ENCODE measurements at regions not wholly inside any gene's neighbourhood (a gene's known extent, or its start where the extent isn't known, plus 50 kb on each side); places are given as distances from the start of the nearest gene placed in this dataset.
"Not testable (repeated sequence)": the region's sequence is repeated elsewhere in the genome, so short reads cannot be mapped to it uniquely, and the experiment has no call there.

DNA sequence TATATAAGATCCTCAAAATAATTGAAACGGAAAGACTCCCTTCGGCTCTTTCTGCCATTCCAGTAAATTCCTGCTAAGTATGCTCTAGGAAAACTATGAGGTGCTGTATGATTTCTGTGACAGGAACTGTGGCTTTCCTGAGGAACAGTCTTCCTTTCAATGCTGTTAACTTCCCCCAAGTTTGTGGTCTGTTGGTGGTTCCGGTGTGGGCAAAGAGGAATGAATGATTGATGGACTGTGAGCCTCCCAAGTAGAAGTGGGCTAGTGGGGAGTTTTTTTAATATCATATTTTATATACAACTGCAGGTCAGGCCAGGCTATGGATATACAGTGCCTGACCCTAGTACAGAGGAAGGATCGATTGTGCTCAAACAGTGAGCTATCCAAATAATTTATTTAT is 560.7 kb upstream of the RBFOX1 start:
- no peaks in the 10 kb centered on the region for H3K4me1 ChIP-seq (ENCODE audit: control insufficient read depth in 3 of 3, insufficient read depth in 3 of 3, low read length in 3 of 3)
- H3K9me3 ChIP-seq (ENCODE audit: control insufficient read depth in 3 of 3, low read length in 3 of 3): no peaks in the 10 kb centered on the region
- H3K27ac ChIP-seq (ENCODE audit: low read depth, low read length): no peak overlapping the region
- H3K4me3 ChIP-seq (ENCODE audit: low read length in 3 of 3): no peak overlapping the region
- no peaks in the 10 kb centered on the region for H3K36me3 ChIP-seq (ENCODE audit: control insufficient read depth in 3 of 3, insufficient read depth in 3 of 3, low read length in 3 of 3)
- no peak overlapping the region for H3K9ac ChIP-seq (ENCODE audit: low read depth in 1 of 3, low read length in 3 of 3)
- H3K27me3 ChIP-seq (ENCODE audit: control insufficient read depth in 3 of 3, insufficient read depth in 3 of 3, low read length in 3 of 3): no peaks in the 10 kb centered on the region

- H3K4me1 ChIP-seq (ENCODE audit: control insufficient read depth in 3 of 3, insufficient read depth in 3 of 3, low read length in 3 of 3): no peaks in the 10 kb centered on the region
- no peaks in the 10 kb centered on the region for H3K36me3 ChIP-seq (ENCODE audit: control insufficient read depth in 3 of 3, insufficient read depth in 3 of 3, low read length in 3 of 3)
- H3K9ac ChIP-seq (ENCODE audit: low read depth in 1 of 3, low read length in 3 of 3): no peak overlapping the region
- no peak overlapping the region for H3K27ac ChIP-seq (ENCODE audit: low read depth, low read length)
- no peaks in the 10 kb centered on the region for H3K9me3 ChIP-seq (ENCODE audit: control insufficient read depth in 3 of 3, low read length in 3 of 3)
- H3K27me3 ChIP-seq (ENCODE audit: control insufficient read depth in 3 of 3, insufficient read depth in 3 of 3, low read length in 3 of 3): no peaks in the 10 kb centered on the region
- H3K4me3 ChIP-seq (ENCODE audit: low read length in 3 of 3): no peak overlapping the region
Measured at GRCh38 chr16:6753553-6753952, 579.1 kb upstream of the RBFOX1 start.

GRCh38 chr16:6751191-6751590 is 581.5 kb upstream of the RBFOX1 start:
- no peak overlapping the region for H3K9ac ChIP-seq (ENCODE audit: low read depth in 1 of 3, low read length in 3 of 3)
- no peaks in the 10 kb centered on the region for H3K4me1 ChIP-seq (ENCODE audit: control insufficient read depth in 3 of 3, insufficient read depth in 3 of 3, low read length in 3 of 3)
- H3K4me3 ChIP-seq (ENCODE audit: low read length in 3 of 3): no peak overlapping the region
- H3K36me3 ChIP-seq (ENCODE audit: control insufficient read depth in 3 of 3, insufficient read depth in 3 of 3, low read length in 3 of 3): no peaks in the 10 kb centered on the region
- H3K27me3 ChIP-seq (ENCODE audit: control insufficient read depth in 3 of 3, insufficient read depth in 3 of 3, low read length in 3 of 3): no peaks in the 10 kb centered on the region
- H3K27ac ChIP-seq (ENCODE audit: low read depth, low read length): no peak overlapping the region
- no peaks in the 10 kb centered on the region for H3K9me3 ChIP-seq (ENCODE audit: control insufficient read depth in 3 of 3, low read length in 3 of 3)

DNA sequence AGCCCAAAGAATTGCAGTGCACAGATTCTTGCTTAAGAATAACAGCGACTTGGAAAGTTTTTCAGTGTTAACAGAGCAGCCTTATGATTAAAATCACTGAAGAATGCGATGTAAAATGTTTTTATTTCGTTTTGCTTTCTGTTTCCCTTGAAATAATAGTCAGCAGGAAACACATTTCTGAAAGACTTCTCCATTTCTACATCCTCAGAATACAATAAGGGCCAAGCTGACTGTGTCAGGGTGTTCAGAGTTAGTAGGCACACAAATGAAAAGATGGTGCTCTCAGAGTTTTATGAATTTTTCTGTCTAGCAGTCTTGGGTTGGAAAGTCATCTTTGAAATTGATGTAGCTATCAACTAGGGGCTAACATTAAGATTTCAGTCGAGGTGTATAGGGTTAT is 582.9 kb upstream of the RBFOX1 start:
- Histone ChIP-seq H3K9ac (ENCODE audit: low read depth in 1 of 3, low read length in 3 of 3) (no peak overlapping the region), H3K4me1 (ENCODE audit: control insufficient read depth in 3 of 3, insufficient read depth in 3 of 3, low read length in 3 of 3) (no peaks in the 10 kb centered on the region), H3K4me3 (ENCODE audit: low read length in 3 of 3) (no peak overlapping the region), H3K9me3 (ENCODE audit: control insufficient read depth in 3 of 3, low read length in 3 of 3) (no peaks in the 10 kb centered on the region), H3K36me3 (ENCODE audit: control insufficient read depth in 3 of 3, insufficient read depth in 3 of 3, low read length in 3 of 3) (no peaks in the 10 kb centered on the region), H3K27me3 (ENCODE audit: control insufficient read depth in 3 of 3, insufficient read depth in 3 of 3, low read length in 3 of 3) (no peaks in the 10 kb centered on the region), H3K27ac (ENCODE audit: low read depth, low read length) (no peak overlapping the region)

- H3K27ac ChIP-seq (ENCODE audit: low read depth, low read length): not testable (repeated sequence)
Measured at GRCh38 chr16:6736302-6736701, 596.3 kb upstream of the RBFOX1 start.

DNA sequence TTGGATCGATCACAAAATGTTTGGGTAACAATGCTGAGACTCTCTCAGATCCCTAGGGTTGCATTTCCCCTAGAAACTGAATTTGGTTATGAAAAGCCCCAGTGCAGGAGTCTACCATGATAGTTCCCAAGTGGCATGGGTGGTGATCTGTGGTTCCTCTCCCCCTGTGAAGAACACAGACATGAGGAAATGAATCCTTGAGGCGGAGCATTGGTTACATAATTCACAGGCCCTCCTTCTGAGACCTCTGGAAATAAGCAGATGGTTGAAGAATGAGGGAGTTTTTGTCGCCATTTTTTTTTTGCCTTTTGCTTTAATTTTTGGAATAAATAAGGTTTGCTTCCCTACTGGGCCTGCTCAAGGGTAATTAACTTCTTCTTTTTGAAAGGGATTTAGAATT is 597.0 kb upstream of the RBFOX1 start:
- H3K9ac ChIP-seq (ENCODE audit: low read depth in 1 of 3, low read length in 3 of 3): no peak overlapping the region
- no peak overlapping the region for H3K27ac ChIP-seq (ENCODE audit: low read depth, low read length)
- no peaks in the 10 kb centered on the region for H3K36me3 ChIP-seq (ENCODE audit: control insufficient read depth in 3 of 3, insufficient read depth in 3 of 3, low read length in 3 of 3)
- H3K4me3 ChIP-seq (ENCODE audit: low read length in 3 of 3): no peak overlapping the region
- peaks cover 0 to 6% (median 0%) of the 10 kb centered on the region in 3 donors for H3K9me3 ChIP-seq (ENCODE audit: control insufficient read depth in 3 of 3, low read length in 3 of 3)
- no peaks in the 10 kb centered on the region for H3K27me3 ChIP-seq (ENCODE audit: control insufficient read depth in 3 of 3, insufficient read depth in 3 of 3, low read length in 3 of 3)
- no peaks in the 10 kb centered on the region for H3K4me1 ChIP-seq (ENCODE audit: control insufficient read depth in 3 of 3, insufficient read depth in 3 of 3, low read length in 3 of 3)

More at GRCh38 chr16:6736302-6736701, 596.3 kb upstream of the RBFOX1 start:
- H3K9ac ChIP-seq (ENCODE audit: low read depth in 1 of 3, low read length in 3 of 3); H3K27me3 ChIP-seq (ENCODE audit: control insufficient read depth in 3 of 3, insufficient read depth in 3 of 3, low read length in 3 of 3); H3K4me3 ChIP-seq (ENCODE audit: low read length in 3 of 3); H3K4me1 ChIP-seq (ENCODE audit: control insufficient read depth in 3 of 3, insufficient read depth in 3 of 3, low read length in 3 of 3); H3K36me3 ChIP-seq (ENCODE audit: control insufficient read depth in 3 of 3, insufficient read depth in 3 of 3, low read length in 3 of 3); H3K9me3 ChIP-seq (ENCODE audit: control insufficient read depth in 3 of 3, low read length in 3 of 3): not testable (repeated sequence)

DNA sequence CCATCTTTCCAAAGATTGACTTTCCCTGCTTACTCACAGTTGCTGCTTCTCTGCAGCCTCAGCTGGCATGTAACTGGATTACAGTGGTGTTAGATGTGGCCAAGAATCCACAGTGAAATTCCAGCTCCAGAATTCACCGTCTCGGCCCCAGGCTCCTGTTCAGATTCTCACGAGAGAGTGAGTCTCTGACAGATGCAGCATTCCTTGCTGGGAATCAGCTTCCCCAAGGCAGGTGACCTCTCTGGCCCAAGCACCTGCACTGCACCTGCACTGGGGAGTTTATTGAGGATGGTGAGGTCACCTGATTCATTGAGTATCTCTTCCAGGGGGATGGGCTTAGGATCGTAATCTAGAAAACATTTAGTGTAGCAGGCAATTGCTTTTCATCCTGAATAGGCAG is 600.5 kb upstream of the RBFOX1 start:
- no peaks in the 10 kb centered on the region for H3K36me3 ChIP-seq (ENCODE audit: control insufficient read depth in 3 of 3, insufficient read depth in 3 of 3, low read length in 3 of 3)
- no peaks in the 10 kb centered on the region for H3K4me1 ChIP-seq (ENCODE audit: control insufficient read depth in 3 of 3, insufficient read depth in 3 of 3, low read length in 3 of 3)
- H3K9ac ChIP-seq (ENCODE audit: low read depth in 1 of 3, low read length in 3 of 3): no peak overlapping the region
- H3K27ac ChIP-seq (ENCODE audit: low read depth, low read length): no peak overlapping the region
- no peaks in the 10 kb centered on the region for H3K27me3 ChIP-seq (ENCODE audit: control insufficient read depth in 3 of 3, insufficient read depth in 3 of 3, low read length in 3 of 3)
- no peak overlapping the region for H3K4me3 ChIP-seq (ENCODE audit: low read length in 3 of 3)
- H3K9me3 ChIP-seq (ENCODE audit: control insufficient read depth in 3 of 3, low read length in 3 of 3): peaks cover 0 to 6% (median 0%) of the 10 kb centered on the region in 3 donors

DNA sequence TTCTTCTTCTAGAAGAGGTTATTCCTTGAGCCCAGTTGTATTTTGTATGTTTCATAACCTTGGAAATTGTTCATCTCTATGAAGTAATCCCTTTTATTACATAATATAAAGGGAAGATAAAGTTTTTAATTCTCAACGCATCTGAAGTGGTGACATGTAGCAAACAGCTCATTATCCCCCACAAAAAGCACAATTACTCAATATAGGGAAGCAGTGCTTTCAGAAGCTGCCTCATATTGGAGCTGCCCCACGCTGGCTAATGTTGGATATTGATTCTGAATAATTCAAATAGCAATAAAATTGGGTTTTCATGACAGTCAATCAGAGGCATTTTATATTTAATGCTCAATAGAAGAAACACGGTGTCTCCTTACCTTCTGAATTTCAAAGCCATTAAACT is 604.3 kb upstream of the RBFOX1 start:
- H3K36me3 ChIP-seq (ENCODE audit: control insufficient read depth in 3 of 3, insufficient read depth in 3 of 3, low read length in 3 of 3): no peaks in the 10 kb centered on the region
- no peak overlapping the region for H3K27ac ChIP-seq (ENCODE audit: low read depth, low read length)
- no peaks in the 10 kb centered on the region for H3K27me3 ChIP-seq (ENCODE audit: control insufficient read depth in 3 of 3, insufficient read depth in 3 of 3, low read length in 3 of 3)
- H3K4me1 ChIP-seq (ENCODE audit: control insufficient read depth in 3 of 3, insufficient read depth in 3 of 3, low read length in 3 of 3): no peaks in the 10 kb centered on the region
- no peak overlapping the region for H3K4me3 ChIP-seq (ENCODE audit: low read length in 3 of 3)
- no peak overlapping the region for H3K9ac ChIP-seq (ENCODE audit: low read depth in 1 of 3, low read length in 3 of 3)
- peaks cover 0 to 2% (median 0%) of the 10 kb centered on the region in 3 donors for H3K9me3 ChIP-seq (ENCODE audit: control insufficient read depth in 3 of 3, low read length in 3 of 3)

- no peak overlapping the region for H3K4me3 ChIP-seq (ENCODE audit: low read length in 3 of 3)
- H3K9me3 ChIP-seq (ENCODE audit: control insufficient read depth in 3 of 3, low read length in 3 of 3): peaks cover 0 to 6% (median 0%) of the 10 kb centered on the region in 3 donors
- no peak overlapping the region for H3K9ac ChIP-seq (ENCODE audit: low read depth in 1 of 3, low read length in 3 of 3)
- no peak overlapping the region for H3K27ac ChIP-seq (ENCODE audit: low read depth, low read length)
- no peaks in the 10 kb centered on the region for H3K27me3 ChIP-seq (ENCODE audit: control insufficient read depth in 3 of 3, insufficient read depth in 3 of 3, low read length in 3 of 3)
- H3K4me1 ChIP-seq (ENCODE audit: control insufficient read depth in 3 of 3, insufficient read depth in 3 of 3, low read length in 3 of 3): no peaks in the 10 kb centered on the region
- no peaks in the 10 kb centered on the region for H3K36me3 ChIP-seq (ENCODE audit: control insufficient read depth in 3 of 3, insufficient read depth in 3 of 3, low read length in 3 of 3)
Measured at GRCh38 chr16:6726621-6727020, 606.0 kb upstream of the RBFOX1 start.

DNA sequence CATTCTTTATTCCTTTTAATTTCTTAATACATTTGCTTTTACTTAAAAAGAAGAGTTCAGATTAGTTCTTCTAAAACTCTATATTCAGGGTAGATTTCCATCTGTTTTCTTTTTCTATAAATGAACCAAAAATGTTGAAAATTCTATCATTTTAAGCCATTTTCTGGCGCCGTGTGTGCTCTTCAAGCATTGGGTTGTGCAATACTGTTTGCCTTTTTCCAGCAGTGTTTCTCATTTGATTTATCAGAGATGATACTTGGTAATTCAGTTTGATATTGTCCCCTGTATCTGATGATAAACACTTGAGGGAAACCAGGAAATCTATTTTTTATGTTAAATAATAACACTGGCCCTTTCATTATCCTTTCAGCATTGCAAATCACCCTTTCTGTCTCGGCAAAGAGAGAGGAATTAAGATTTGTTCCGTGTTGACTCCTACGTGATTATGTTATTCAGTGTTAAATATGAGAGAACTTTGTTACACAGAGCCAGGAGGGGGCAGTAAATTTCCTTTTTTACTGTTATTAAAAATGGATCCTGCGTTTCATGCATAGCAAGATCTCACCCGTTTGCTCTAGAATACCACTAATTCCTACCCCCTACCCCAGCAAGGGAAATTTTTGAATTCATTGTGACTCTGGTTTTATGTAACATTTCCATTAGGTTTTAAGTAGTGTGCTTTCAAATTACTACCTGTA is 606.9 kb upstream of the RBFOX1 start:
- Histone ChIP-seq H3K4me3 (ENCODE audit: low read length in 3 of 3) (no peak overlapping the region), H3K9ac (ENCODE audit: low read depth in 1 of 3, low read length in 3 of 3) (no peak overlapping the region), H3K9me3 (ENCODE audit: control insufficient read depth in 3 of 3, low read length in 3 of 3) (peaks cover 0 to 6% (median 0%) of the 10 kb centered on the region in 3 donors)

More for the DNA sequence above, 606.9 kb upstream of the RBFOX1 start:
- H3K36me3 ChIP-seq (ENCODE audit: control insufficient read depth in 3 of 3, insufficient read depth in 3 of 3, low read length in 3 of 3): no peaks in the 10 kb centered on the region
- no peaks in the 10 kb centered on the region for H3K27me3 ChIP-seq (ENCODE audit: control insufficient read depth in 3 of 3, insufficient read depth in 3 of 3, low read length in 3 of 3)
- no peak overlapping the region for H3K27ac ChIP-seq (ENCODE audit: low read depth, low read length)
- H3K4me1 ChIP-seq (ENCODE audit: control insufficient read depth in 3 of 3, insufficient read depth in 3 of 3, low read length in 3 of 3): no peaks in the 10 kb centered on the region
